ENCODE measurements at regions not wholly inside any gene's neighbourhood (a gene's known extent, or its start where the extent isn't known, plus 50 kb on each side); places are given as distances from the start of the nearest gene placed in this dataset.

- H3K79me2 ChIP-seq (ENCODE audit: insufficient read depth, low read length): no peaks in the 10 kb centered on the region
- H4K20me1 ChIP-seq (ENCODE audit: low read depth, low read length): no peaks in the 10 kb centered on the region
- H3K9me2 ChIP-seq (replicated peaks; ENCODE audit: insufficient read depth, low read length): no peaks in the 10 kb centered on the region
- H3K27me3 ChIP-seq (ENCODE audit: low read length): no peaks in the 10 kb centered on the region
- H3K36me3 ChIP-seq (ENCODE audit: low read length): no peaks in the 10 kb centered on the region
- no peak overlapping the region for H3K9ac ChIP-seq (ENCODE audit: low read length)
- H3K27ac ChIP-seq (ENCODE audit: low read depth, low read length): no peak overlapping the region
- TF ChIP-seq CTCF (IDR thresholded peaks at IDR 0.05; ENCODE audit: insufficient read depth, low read length, poor library complexity, severe bottlenecking): no peak
- TF ChIP-seq EZH2phosphoT487 (conservative IDR thresholded peaks at IDR 0.05; ENCODE audit: low read length): no peak
- H2AFZ ChIP-seq (ENCODE audit: low read depth, low read length, severe bottlenecking): no peak overlapping the region
- H3K4me3 ChIP-seq (ENCODE audit: insufficient read depth, low read length, poor library complexity, severe bottlenecking): no peak overlapping the region
- H3K9me3 ChIP-seq (ENCODE audit: insufficient read depth, low read length): no peaks in the 10 kb centered on the region
- H3F3A ChIP-seq (ENCODE audit: insufficient read depth): no peaks in the 10 kb centered on the region
- no peak overlapping the region for H3K4me2 ChIP-seq (ENCODE audit: low read depth, low read length, poor library complexity, severe bottlenecking)
Measured at GRCh38 chr9:86829496-86830046, 117.7 kb downstream of the GAS1 start.

- no peak overlapping the region for H3K27ac ChIP-seq (ENCODE audit: low read depth, low read length)
- H3K36me3 ChIP-seq (ENCODE audit: low read length): no peaks in the 10 kb centered on the region
- H3F3A ChIP-seq (ENCODE audit: insufficient read depth): no peaks in the 10 kb centered on the region
- no peaks in the 10 kb centered on the region for H3K79me2 ChIP-seq (ENCODE audit: insufficient read depth, low read length)
- no peaks in the 10 kb centered on the region for H4K20me1 ChIP-seq (ENCODE audit: low read depth, low read length)
- no peaks in the 10 kb centered on the region for H3K9me3 ChIP-seq (ENCODE audit: insufficient read depth, low read length)
- H3K4me2 ChIP-seq (ENCODE audit: low read depth, low read length, poor library complexity, severe bottlenecking): no peak overlapping the region
- no peaks in the 10 kb centered on the region for H3K9me2 ChIP-seq (replicated peaks; ENCODE audit: insufficient read depth, low read length)
- H3K4me3 ChIP-seq (ENCODE audit: insufficient read depth, low read length, poor library complexity, severe bottlenecking): no peak overlapping the region
- no peak overlapping the region for H3K9ac ChIP-seq (ENCODE audit: low read length)
- H2AFZ ChIP-seq (ENCODE audit: low read depth, low read length, severe bottlenecking): no peak overlapping the region
- H3K27me3 ChIP-seq (ENCODE audit: low read length): no peaks in the 10 kb centered on the region
- TF ChIP-seq EZH2phosphoT487 (conservative IDR thresholded peaks at IDR 0.05; ENCODE audit: low read length): no peak
- no peak for TF ChIP-seq CTCF (IDR thresholded peaks at IDR 0.05; ENCODE audit: insufficient read depth, low read length, poor library complexity, severe bottlenecking)
Measured at GRCh38 chr9:86828631-86829030, 118.7 kb downstream of the GAS1 start.

GRCh38 chr9:86827893-86828292, 119.4 kb downstream of the GAS1 start:
- no peak overlapping the region for H3K4me3 ChIP-seq (ENCODE audit: insufficient read depth, low read length, poor library complexity, severe bottlenecking)
- no peaks in the 10 kb centered on the region for H3F3A ChIP-seq (ENCODE audit: insufficient read depth)
- no peak overlapping the region for H3K4me2 ChIP-seq (ENCODE audit: low read depth, low read length, poor library complexity, severe bottlenecking)
- H3K27ac ChIP-seq (ENCODE audit: low read depth, low read length): no peak overlapping the region
- no peaks in the 10 kb centered on the region for H3K36me3 ChIP-seq (ENCODE audit: low read length)
- H4K20me1 ChIP-seq (ENCODE audit: low read depth, low read length): no peaks in the 10 kb centered on the region
- no peaks in the 10 kb centered on the region for H3K27me3 ChIP-seq (ENCODE audit: low read length)
- H3K9me3 ChIP-seq (ENCODE audit: insufficient read depth, low read length): no peaks in the 10 kb centered on the region
- TF ChIP-seq EZH2phosphoT487 (conservative IDR thresholded peaks at IDR 0.05; ENCODE audit: low read length) (no peak), CTCF (IDR thresholded peaks at IDR 0.05; ENCODE audit: insufficient read depth, low read length, poor library complexity, severe bottlenecking) (no peak)
- H3K9ac ChIP-seq (ENCODE audit: low read length): no peak overlapping the region
- no peaks in the 10 kb centered on the region for H3K79me2 ChIP-seq (ENCODE audit: insufficient read depth, low read length)
- H2AFZ ChIP-seq (ENCODE audit: low read depth, low read length, severe bottlenecking): no peak overlapping the region
- H3K9me2 ChIP-seq (replicated peaks; ENCODE audit: insufficient read depth, low read length): no peaks in the 10 kb centered on the region
